Vagina (tissue), 2 donors: ENCODE measurements at regions not wholly inside any gene's neighbourhood (a gene's known extent, or its start where the extent isn't known, plus 50 kb on each side); places are given as distances from the start of the nearest gene placed in this dataset.

Experiments used
- POLR2A ChIP-seq, 2 donors: fragments of 450-650 bp; IDR thresholded peaks; one replicate each; pipeline ENCODE4 v1.6.1; 2017; ENCODE audit warnings: antibody characterized with exemption in 2 of 2, mild to moderate bottlenecking in 2 of 2, moderate library complexity in 2 of 2
- POLR2AphosphoS5 ChIP-seq, 2 donors: sonication (generic); formaldehyde crosslinking; IDR thresholded peaks; one replicate each; pipeline ENCODE4 v1.9.0; 2017; ENCODE audit warnings: antibody characterized with exemption in 2 of 2, mild to moderate bottlenecking in 2 of 2, low read depth in 1 of 2; ENCODE audit not compliant: insufficient read depth in 1 of 2
- TF ChIP-seq, protein P1 (sequence below), 3 experiments: fragments of 450-650 bp in 2 of 3; fragments of 200-600 bp in 1 of 3; sonication (generic) in 1 of 3; IDR thresholded peaks; one replicate each; pipeline ENCODE4 v1.5.1; 2017 to 2019; ENCODE audit warnings: antibody characterized with exemption in 3 of 3, mild to moderate bottlenecking in 2 of 3, moderate library complexity in 2 of 3

GRCh38 chr22:47287516-47287915 lies 525.1 kb downstream of the TBC1D22A start:
- TF ChIP-seq, protein P1, sequence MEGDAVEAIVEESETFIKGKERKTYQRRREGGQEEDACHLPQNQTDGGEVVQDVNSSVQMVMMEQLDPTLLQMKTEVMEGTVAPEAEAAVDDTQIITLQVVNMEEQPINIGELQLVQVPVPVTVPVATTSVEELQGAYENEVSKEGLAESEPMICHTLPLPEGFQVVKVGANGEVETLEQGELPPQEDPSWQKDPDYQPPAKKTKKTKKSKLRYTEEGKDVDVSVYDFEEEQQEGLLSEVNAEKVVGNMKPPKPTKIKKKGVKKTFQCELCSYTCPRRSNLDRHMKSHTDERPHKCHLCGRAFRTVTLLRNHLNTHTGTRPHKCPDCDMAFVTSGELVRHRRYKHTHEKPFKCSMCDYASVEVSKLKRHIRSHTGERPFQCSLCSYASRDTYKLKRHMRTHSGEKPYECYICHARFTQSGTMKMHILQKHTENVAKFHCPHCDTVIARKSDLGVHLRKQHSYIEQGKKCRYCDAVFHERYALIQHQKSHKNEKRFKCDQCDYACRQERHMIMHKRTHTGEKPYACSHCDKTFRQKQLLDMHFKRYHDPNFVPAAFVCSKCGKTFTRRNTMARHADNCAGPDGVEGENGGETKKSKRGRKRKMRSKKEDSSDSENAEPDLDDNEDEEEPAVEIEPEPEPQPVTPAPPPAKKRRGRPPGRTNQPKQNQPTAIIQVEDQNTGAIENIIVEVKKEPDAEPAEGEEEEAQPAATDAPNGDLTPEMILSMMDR (IDR thresholded peaks at IDR 0.05): no peak
- TF ChIP-seq POLR2AphosphoS5 (IDR thresholded peaks at IDR 0.05; ENCODE audit: insufficient read depth in 1 of 2, low read depth in 1 of 2) (no peak), POLR2A (IDR thresholded peaks at IDR 0.05) (no peak)
